Thymus (tissue), 11 donors: ENCODE measurements at regions not wholly inside any gene's neighbourhood (a gene's known extent, or its start where the extent isn't known, plus 50 kb on each side); places are given as distances from the start of the nearest gene placed in this dataset.

Experiments
- DNase-seq, 9 donors: peaks; one replicate each; pipeline ENCODE4 v3.0.0-alpha.2; 2013; ENCODE audit warnings: low spot score in 9 of 9, low read depth in 6 of 9, missing footprints in 1 of 9
- H3K27ac ChIP-seq, 2 donors: one replicate each; pipeline ENCODE4 v1.5.1; 2013; ENCODE audit warnings: control low read depth in 1 of 2, low read depth in 1 of 2, low read length in 1 of 2, mild to moderate bottlenecking in 1 of 2, moderate library complexity in 1 of 2
- H3K27me3 ChIP-seq, 2 donors: one replicate each; pipeline ENCODE4 v1.5.1; 2013; ENCODE audit warnings: low read length in 1 of 2; ENCODE audit not compliant: control insufficient read depth in 2 of 2, insufficient read depth in 1 of 2
- H3K36me3 ChIP-seq, 2 donors: one replicate each; pipeline ENCODE4 v1.5.1; 2013; ENCODE audit warnings: low read length in 1 of 2, mild to moderate bottlenecking in 1 of 2, moderate library complexity in 1 of 2; ENCODE audit not compliant: control insufficient read depth in 2 of 2, insufficient read depth in 2 of 2
- H3K4me1 ChIP-seq, 2 donors: one replicate each; pipeline ENCODE4 v1.5.1; 2013; ENCODE audit warnings: low read length in 2 of 2; ENCODE audit not compliant: control insufficient read depth in 2 of 2, insufficient read depth in 2 of 2
- H3K4me3 ChIP-seq, 2 donors: one replicate each; pipeline ENCODE4 v1.5.1; 2013; ENCODE audit warnings: low read length in 2 of 2, control low read depth in 1 of 2, mild to moderate bottlenecking in 1 of 2
- H3K9me3 ChIP-seq, 2 donors: one replicate each; pipeline ENCODE4 v1.5.1; 2013; ENCODE audit warnings: low read length in 1 of 2, mild to moderate bottlenecking in 1 of 2; ENCODE audit not compliant: control insufficient read depth in 2 of 2, insufficient read depth in 1 of 2
- WGBS: extraction: QIAGEN DNeasy Blood & Tissue Kit; methylation state at CpG from one replicate; pipeline ENCODE4 v1.1.7; 2013; 5-methylcytosine and 5-hydroxymethylcytosine counted together
- donor health status: healthy.

DNA sequence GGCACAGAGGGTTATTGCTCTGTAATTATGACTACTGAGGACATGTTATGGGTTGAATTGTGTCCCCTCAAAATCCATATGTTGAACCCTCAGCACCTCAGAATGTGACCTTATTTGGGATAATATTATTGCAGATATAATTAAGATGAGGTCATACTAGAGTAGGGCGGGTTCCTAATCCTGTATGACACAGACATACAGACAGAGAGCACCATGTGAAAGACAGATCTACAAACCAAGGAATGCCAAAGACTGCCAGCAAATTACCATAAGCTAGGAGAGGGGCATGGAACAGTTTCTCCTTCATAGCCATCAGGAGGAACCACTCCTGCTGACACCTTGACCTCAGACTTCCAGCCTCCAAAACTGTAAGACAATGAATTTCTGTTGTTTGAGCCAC, 115.2 kb upstream of the OTUD4 start:
- H3K27ac ChIP-seq = no peak overlapping the region
- H3K4me1 ChIP-seq = peaks cover 4% of the 10 kb centered on the region in 2 donors
- H3K27me3 ChIP-seq = no peaks in the 10 kb centered on the region
- no peak overlapping the region for H3K4me3 ChIP-seq
- 98% methylated on average over 1 of the region's 1 CpG for WGBS
- no peak for DNase-seq
- H3K9me3 ChIP-seq = no peaks in the 10 kb centered on the region
- H3K36me3 ChIP-seq = no peaks in the 10 kb centered on the region

DNA sequence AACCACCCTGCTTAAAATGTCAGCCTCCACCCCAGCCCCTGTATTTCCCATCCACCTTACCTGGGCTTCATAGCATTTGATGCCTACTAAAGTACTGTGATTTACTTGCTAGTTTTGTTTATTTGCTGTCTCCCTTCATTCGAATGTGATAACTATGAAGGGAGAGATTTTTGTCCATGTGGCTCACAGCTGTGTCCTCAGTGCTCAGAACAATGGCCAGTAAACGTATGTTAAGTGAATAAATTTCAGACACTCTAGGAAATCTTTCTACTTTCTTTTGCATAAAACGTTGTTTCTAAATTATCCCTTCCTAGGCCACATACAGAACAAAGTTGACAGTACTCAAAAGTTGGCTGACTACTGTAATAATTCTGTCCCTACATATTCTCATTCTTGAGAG, 114.7 kb upstream of the OTUD4 start:
- Histone ChIP-seq H3K4me1 (peaks cover 4% of the 10 kb centered on the region in 2 donors), H3K4me3 (no peak overlapping the region), H3K36me3 (no peaks in the 10 kb centered on the region), H3K27me3 (no peaks in the 10 kb centered on the region), H3K9me3 (no peaks in the 10 kb centered on the region), H3K27ac (no peak overlapping the region)
- WGBS = 95% methylated on average over 3 of the region's 3 CpGs
- DNase-seq = no peak

GRCh38 chr4:145293658-145294057, 113.3 kb upstream of the OTUD4 start:
- WGBS = 73% methylated on average over 4 of the region's 4 CpGs
- DNase-seq = no peak
- H3K36me3 ChIP-seq = no peaks in the 10 kb centered on the region
- no peaks in the 10 kb centered on the region for H3K4me1 ChIP-seq
- H3K27ac ChIP-seq = no peak overlapping the region
- no peaks in the 10 kb centered on the region for H3K9me3 ChIP-seq
- no peak overlapping the region for H3K4me3 ChIP-seq
- H3K27me3 ChIP-seq = no peaks in the 10 kb centered on the region

DNA sequence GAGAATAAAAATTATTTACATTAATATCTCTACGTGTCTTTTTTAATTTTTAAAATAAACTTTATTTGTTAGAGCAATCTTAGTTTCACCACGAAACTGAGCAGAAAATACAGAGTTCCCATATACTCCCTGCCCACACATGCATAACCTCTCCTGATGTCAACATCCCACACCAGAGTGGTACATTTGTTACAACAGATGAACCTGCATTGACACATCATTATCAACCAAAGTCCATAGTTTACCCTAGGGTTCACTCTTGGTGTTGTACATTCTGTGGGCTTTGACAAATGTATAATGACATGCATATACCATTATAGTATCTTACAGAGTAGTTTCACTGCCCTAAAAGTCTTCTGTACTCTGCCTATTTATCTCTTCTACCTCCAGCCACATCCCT, 110.6 kb upstream of the OTUD4 start:
- Histone ChIP-seq H3K27me3 (no peaks in the 10 kb centered on the region), H3K27ac (no peak overlapping the region), H3K4me1 (no peaks in the 10 kb centered on the region), H3K36me3 (no peaks in the 10 kb centered on the region), H3K9me3 (no peaks in the 10 kb centered on the region), H3K4me3 (no peak overlapping the region)
- no peak for DNase-seq
- WGBS = 98% methylated on average over 2 of the region's 2 CpGs

- Histone ChIP-seq H3K36me3 (no peaks in the 10 kb centered on the region), H3K27me3 (no peaks in the 10 kb centered on the region), H3K4me3 (no peak overlapping the region), H3K27ac (no peak overlapping the region), H3K9me3 (no peaks in the 10 kb centered on the region), H3K4me1 (no peaks in the 10 kb centered on the region)
- 94% methylated on average over 3 of the region's 3 CpGs for WGBS
- DNase-seq = no peak
Measured at GRCh38 chr4:145289403-145290076, 109.2 kb upstream of the OTUD4 start.

DNA sequence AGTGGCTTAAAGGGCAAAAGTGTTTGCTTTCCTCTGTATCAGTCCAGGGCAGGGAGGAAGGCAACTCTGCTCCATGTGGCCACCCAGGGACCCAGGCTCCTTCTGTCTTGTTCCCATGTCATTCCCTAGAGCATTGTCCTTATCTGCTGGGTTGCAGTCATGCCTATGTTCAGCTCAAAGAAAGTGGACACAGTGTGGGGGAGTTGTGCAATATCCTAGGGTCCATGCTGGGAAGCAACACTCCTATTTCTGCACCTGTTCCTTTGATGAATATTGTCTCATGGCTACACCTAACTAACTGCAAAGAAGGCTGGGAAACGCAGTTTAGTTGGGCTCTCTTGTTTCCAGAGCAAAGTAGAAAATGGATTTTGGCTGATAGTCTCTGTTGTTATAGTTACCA, 107.0 kb upstream of the OTUD4 start:
- Histone ChIP-seq H3K27me3 (no peaks in the 10 kb centered on the region), H3K9me3 (no peaks in the 10 kb centered on the region), H3K27ac (no peak overlapping the region), H3K36me3 (no peaks in the 10 kb centered on the region), H3K4me1 (no peaks in the 10 kb centered on the region), H3K4me3 (no peak overlapping the region)
- 96% methylated on average over 1 of the region's 1 CpG for WGBS
- DNase-seq = no peak

DNA sequence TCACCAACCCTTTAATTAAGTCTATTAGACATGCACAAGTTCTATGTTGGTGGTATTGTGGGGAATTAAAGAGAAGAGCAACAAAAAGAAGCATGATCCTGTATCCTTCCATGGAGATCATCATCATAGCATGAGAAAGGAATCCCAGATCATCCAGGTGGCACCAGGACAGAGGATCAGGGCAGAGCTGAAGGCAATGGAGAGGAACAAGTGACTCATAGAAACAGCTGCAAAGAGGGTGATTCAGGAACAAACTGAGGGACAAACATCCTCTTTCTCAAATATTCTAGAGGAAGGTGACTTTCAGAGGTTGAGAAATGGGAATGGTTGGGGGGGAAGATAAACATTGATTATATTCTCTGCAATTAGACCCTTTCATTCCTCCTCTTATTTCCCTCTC, 105.5 kb upstream of the OTUD4 start:
- Histone ChIP-seq H3K4me1 (no peaks in the 10 kb centered on the region), H3K9me3 (no peaks in the 10 kb centered on the region), H3K27ac (no peak overlapping the region), H3K36me3 (no peaks in the 10 kb centered on the region), H3K27me3 (no peaks in the 10 kb centered on the region), H3K4me3 (no peak overlapping the region)
- no peak for DNase-seq

- no peak for DNase-seq
- no peak overlapping the region for H3K4me3 ChIP-seq
- no peaks in the 10 kb centered on the region for H3K36me3 ChIP-seq
- no peaks in the 10 kb centered on the region for H3K4me1 ChIP-seq
- H3K27me3 ChIP-seq = no peaks in the 10 kb centered on the region
- H3K27ac ChIP-seq = no peak overlapping the region
- whole genome bisulfite sequencing = 97% methylated on average over 2 of the region's 2 CpGs
- no peaks in the 10 kb centered on the region for H3K9me3 ChIP-seq
Measured at GRCh38 chr4:145283909-145284308, 103.5 kb upstream of the OTUD4 start.

DNA sequence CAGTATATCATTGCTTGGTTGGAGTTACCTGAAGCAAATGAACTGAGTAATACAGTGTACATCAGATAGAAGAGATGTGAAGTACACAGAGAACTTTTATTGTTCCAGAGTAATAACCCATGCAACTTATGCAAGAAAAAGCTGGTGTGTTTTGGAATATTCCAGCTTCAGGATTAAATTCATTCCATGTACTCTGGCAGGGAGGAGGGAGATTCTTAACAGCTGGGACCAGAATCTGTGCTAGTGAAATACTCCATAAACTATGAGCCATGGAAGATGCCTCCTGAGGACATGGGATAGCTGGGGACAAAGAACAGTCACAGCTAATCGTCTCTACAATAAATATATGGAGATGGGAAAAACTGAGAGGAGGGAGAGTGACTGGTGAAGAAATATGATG, 101.6 kb upstream of the OTUD4 start:
- H3K9me3 ChIP-seq = no peaks in the 10 kb centered on the region
- H3K27ac ChIP-seq = no peak overlapping the region
- H3K4me1 ChIP-seq = no peaks in the 10 kb centered on the region
- 93% methylated on average over 1 of the region's 1 CpG for WGBS
- no peak for DNase-seq
- H3K4me3 ChIP-seq = no peak overlapping the region
- no peaks in the 10 kb centered on the region for H3K36me3 ChIP-seq
- H3K27me3 ChIP-seq = no peaks in the 10 kb centered on the region

GRCh38 chr4:145281224-145281623, 100.8 kb upstream of the OTUD4 start:
- H3K9me3 ChIP-seq = no peaks in the 10 kb centered on the region
- 97% methylated on average over 9 of the region's 9 CpGs for WGBS

More at GRCh38 chr4:145281224-145281623, 100.8 kb upstream of the OTUD4 start:
- Histone ChIP-seq H3K4me3 (no peak overlapping the region), H3K27me3 (no peaks in the 10 kb centered on the region), H3K27ac (no peak overlapping the region), H3K4me1 (no peaks in the 10 kb centered on the region), H3K36me3 (no peaks in the 10 kb centered on the region)
- DNase-seq = no peak
